Keratinocyte (primary cell): ENCODE measurements at regions not wholly inside any gene's neighbourhood (a gene's known extent, or its start where the extent isn't known, plus 50 kb on each side); places are given as distances from the start of the nearest gene placed in this dataset.

Source experiments
- DNase-seq: peaks from one replicate; pipeline ENCODE4 v3.0.0-alpha.2; 2011; ENCODE audit warnings: low read depth, missing footprints, low spot score
- FAIRE-seq: peaks from 2 replicates; lab custom pipeline; 2011; peaks lifted over from hg19 to GRCh38; lab: Jason Lieb, UNC
- H2AFZ ChIP-seq: 2 replicates; pipeline ENCODE4 v1.6.0; 2012; ENCODE audit warnings: low read length, control low read depth, inconsistent platforms; ENCODE audit not compliant: control insufficient read depth
- H3K27ac ChIP-seq: 2 replicates; pipeline ENCODE4 v1.5.1; 2011; ENCODE audit warnings: low read length; ENCODE audit not compliant: control insufficient read depth, insufficient read depth
- H3K27me3 ChIP-seq: 3 replicates; pipeline ENCODE4 v1.6.0; 2011; ENCODE audit warnings: low read length; ENCODE audit not compliant: control insufficient read depth, insufficient read depth; ENCODE audit errors: extremely low read depth
- H3K36me3 ChIP-seq, 2 experiments: 2 replicates in 1 of 2; 3 replicates in 1 of 2; pipeline ENCODE4 v1.5.1; 2011; ENCODE audit warnings: low read length in 2 of 2, mild to moderate bottlenecking in 1 of 2; ENCODE audit not compliant: control insufficient read depth in 2 of 2, insufficient read depth in 2 of 2; ENCODE audit errors: extremely low read depth in 1 of 2
- H3K4me1 ChIP-seq: 3 replicates; pipeline ENCODE4 v1.5.1; 2011; ENCODE audit warnings: low read length; ENCODE audit not compliant: control insufficient read depth, insufficient read depth; ENCODE audit errors: extremely low read depth
- H3K4me2 ChIP-seq: 3 replicates; pipeline ENCODE4 v1.6.0; 2011; ENCODE audit warnings: low read depth, low read length; ENCODE audit not compliant: control insufficient read depth, insufficient read depth; ENCODE audit errors: extremely low read depth
- H3K4me3 ChIP-seq, 3 experiments: fragments of 200-600 bp in 1 of 3; sonication (generic) in 1 of 3; 2 replicates in 2 of 3; 3 replicates in 1 of 3; pipeline ENCODE4 v1.5.1; 2011 to 2016; ENCODE audit warnings: low read length in 3 of 3, mild to moderate bottlenecking in 3 of 3, control low read depth in 2 of 3, inconsistent platforms in 1 of 3, low read depth in 1 of 3, mixed read lengths in 1 of 3, mixed run types in 1 of 3, moderate library complexity in 1 of 3; ENCODE audit not compliant: control insufficient read depth in 2 of 3, insufficient read depth in 2 of 3; ENCODE audit errors: extremely low read depth in 1 of 3
- H3K79me2 ChIP-seq: 2 replicates; pipeline ENCODE4 v1.6.0; 2012; ENCODE audit warnings: low read length; ENCODE audit not compliant: control insufficient read depth, insufficient read depth
- H3K9ac ChIP-seq: 3 replicates; pipeline ENCODE4 v1.6.0; 2011; ENCODE audit warnings: low read length; ENCODE audit not compliant: control insufficient read depth, insufficient read depth; ENCODE audit errors: extremely low read depth
- H3K9me1 ChIP-seq: 3 replicates; pipeline ENCODE4 v1.6.0; 2011; ENCODE audit warnings: low read length; ENCODE audit not compliant: control insufficient read depth, insufficient read depth; ENCODE audit errors: extremely low read depth
- H3K9me3 ChIP-seq: 2 replicates; pipeline ENCODE4 v1.5.1; 2012; ENCODE audit warnings: low read depth, low read length; ENCODE audit not compliant: control insufficient read depth
- H4K20me1 ChIP-seq: 3 replicates; pipeline ENCODE4 v1.6.0; 2011; ENCODE audit warnings: low read length; ENCODE audit not compliant: control insufficient read depth, insufficient read depth; ENCODE audit errors: extremely low read depth
- EZH2 ChIP-seq: IDR thresholded peaks from one replicate; pipeline ENCODE4 v1.6.1; 2012; ENCODE audit warnings: inconsistent platforms, mild to moderate bottlenecking, low read length, moderate library complexity
- dilution Hi-C: fragments of 300-500 bp; cut with MboI; formaldehyde crosslinking; loops from one replicate; pipeline ENCODE4 v1.7.0; 2020; ENCODE audit warnings: low sequenced_read_pairs; ENCODE audit not compliant: extremely low pct_ligation_motif_present
- TF ChIP-seq, protein P1 (sequence below), 3 experiments: IDR thresholded peaks in 1 of 3; conservative IDR thresholded peaks in 1 of 3; optimal IDR thresholded peaks in 1 of 3; 2 replicates in 2 of 3; 3 replicates in 1 of 3; pipeline versions ENCODE3 to v1.5.1; 2011; ENCODE audit warnings: low read length in 3 of 3, mild to moderate bottlenecking in 3 of 3, moderate library complexity in 2 of 3, control low read depth in 1 of 3, inconsistent platforms in 1 of 3; ENCODE audit not compliant: insufficient read depth in 2 of 3; ENCODE audit errors: extremely low read depth in 1 of 3

DNA sequence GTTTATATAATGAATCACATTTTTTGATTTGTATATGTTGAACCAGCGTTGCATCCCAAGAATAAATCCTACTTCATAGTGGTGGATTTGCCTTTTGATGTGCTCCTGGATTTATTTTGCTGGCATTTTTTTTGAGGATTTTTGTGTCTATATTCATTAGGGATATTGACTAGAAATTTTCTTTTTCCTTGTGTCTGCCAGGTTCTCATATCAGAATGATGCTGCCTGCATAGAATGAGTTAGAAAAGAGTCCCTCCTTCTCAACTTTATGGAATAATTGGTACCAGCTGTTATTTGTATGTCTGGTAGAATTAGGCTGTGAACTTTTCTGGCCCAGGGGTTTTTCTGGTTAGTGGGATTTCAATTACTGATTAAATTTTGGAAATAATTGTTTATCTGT is 457.4 kb upstream of the DSEL start:
- Histone ChIP-seq H3K36me3 (no peaks in the 10 kb centered on the region), H3K4me2 (no peak overlapping the region), H3K4me1 (no peaks in the 10 kb centered on the region), H3K79me2 (no peaks in the 10 kb centered on the region), H3K27ac (no peak overlapping the region), H3K9me3 (no peaks in the 10 kb centered on the region), H3K4me3 (no peak overlapping the region), H3K9ac (no peak overlapping the region), H4K20me1 (no peaks in the 10 kb centered on the region), H2AFZ (no peak overlapping the region), H3K9me1 (no peaks in the 10 kb centered on the region), H3K27me3 (no peaks in the 10 kb centered on the region)
- TF ChIP-seq EZH2: no peak
- TF ChIP-seq, protein P1, sequence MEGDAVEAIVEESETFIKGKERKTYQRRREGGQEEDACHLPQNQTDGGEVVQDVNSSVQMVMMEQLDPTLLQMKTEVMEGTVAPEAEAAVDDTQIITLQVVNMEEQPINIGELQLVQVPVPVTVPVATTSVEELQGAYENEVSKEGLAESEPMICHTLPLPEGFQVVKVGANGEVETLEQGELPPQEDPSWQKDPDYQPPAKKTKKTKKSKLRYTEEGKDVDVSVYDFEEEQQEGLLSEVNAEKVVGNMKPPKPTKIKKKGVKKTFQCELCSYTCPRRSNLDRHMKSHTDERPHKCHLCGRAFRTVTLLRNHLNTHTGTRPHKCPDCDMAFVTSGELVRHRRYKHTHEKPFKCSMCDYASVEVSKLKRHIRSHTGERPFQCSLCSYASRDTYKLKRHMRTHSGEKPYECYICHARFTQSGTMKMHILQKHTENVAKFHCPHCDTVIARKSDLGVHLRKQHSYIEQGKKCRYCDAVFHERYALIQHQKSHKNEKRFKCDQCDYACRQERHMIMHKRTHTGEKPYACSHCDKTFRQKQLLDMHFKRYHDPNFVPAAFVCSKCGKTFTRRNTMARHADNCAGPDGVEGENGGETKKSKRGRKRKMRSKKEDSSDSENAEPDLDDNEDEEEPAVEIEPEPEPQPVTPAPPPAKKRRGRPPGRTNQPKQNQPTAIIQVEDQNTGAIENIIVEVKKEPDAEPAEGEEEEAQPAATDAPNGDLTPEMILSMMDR (optimal IDR thresholded peaks at IDR 0.05 in 1 of 3, IDR thresholded peaks at IDR 0.05 in 1 of 3, conservative IDR thresholded peaks at IDR 0.05 in 1 of 3; ENCODE audit: extremely low read depth in 1 of 3, insufficient read depth in 2 of 3, low read length in 3 of 3): no peak
- dilution Hi-C loops: no loop called here
- FAIRE-seq (no peak), DNase-seq (no peak)

GRCh38 chr18:67969458-67969857 is 452.9 kb upstream of the DSEL start:
- no peaks in the 10 kb centered on the region for H3K9me1 ChIP-seq
- H3K36me3 ChIP-seq: no peaks in the 10 kb centered on the region
- H4K20me1 ChIP-seq: no peaks in the 10 kb centered on the region
- H2AFZ ChIP-seq: no peak overlapping the region
- FAIRE-seq: no peak
- H3K9ac ChIP-seq: no peak overlapping the region
- H3K4me2 ChIP-seq: no peak overlapping the region
- dilution Hi-C loops: no loop called here
- no peaks in the 10 kb centered on the region for H3K4me1 ChIP-seq
- no peaks in the 10 kb centered on the region for H3K27me3 ChIP-seq
- no peaks in the 10 kb centered on the region for H3K9me3 ChIP-seq
- no peak for DNase-seq
- no peak for TF ChIP-seq EZH2
- TF ChIP-seq, protein P1 (optimal IDR thresholded peaks at IDR 0.05 in 1 of 3, IDR thresholded peaks at IDR 0.05 in 1 of 3, conservative IDR thresholded peaks at IDR 0.05 in 1 of 3; ENCODE audit: extremely low read depth in 1 of 3, insufficient read depth in 2 of 3, low read length in 3 of 3): no peak
- H3K27ac ChIP-seq: no peak overlapping the region
- H3K79me2 ChIP-seq: no peaks in the 10 kb centered on the region
- H3K4me3 ChIP-seq: no peak overlapping the region
